Nephron progenitor cell (in vitro differentiated cells): ENCODE measurements at regions not wholly inside any gene's neighbourhood (a gene's known extent, or its start where the extent isn't known, plus 50 kb on each side); places are given as distances from the start of the nearest gene placed in this dataset.

ENCODE experiments used
- DNase-seq: peaks from one replicate; pipeline ENCODE4 v3.0.0; 2021
- H3K27ac Mint-ChIP-seq: 2 replicates; pipeline ENCODE4 v1.8.0; 2021; ENCODE audit warnings: mild to moderate bottlenecking, moderate library complexity, mixed read lengths
- H3K27me3 Mint-ChIP-seq: 2 replicates; pipeline ENCODE4 v1.8.0; 2021; ENCODE audit warnings: mild to moderate bottlenecking, low read depth, mixed read lengths; ENCODE audit not compliant: poor library complexity
- H3K36me3 Mint-ChIP-seq: 2 replicates; pipeline ENCODE4 v1.8.0; 2021; ENCODE audit warnings: low read depth, mixed read lengths
- H3K4me1 Mint-ChIP-seq: 2 replicates; pipeline ENCODE4 v1.8.0; 2021; ENCODE audit warnings: mixed read lengths
- H3K4me3 Mint-ChIP-seq: 2 replicates; pipeline ENCODE4 v1.8.0; 2021; ENCODE audit warnings: mild to moderate bottlenecking, moderate library complexity, mixed read lengths
- H3K9me3 Mint-ChIP-seq: 2 replicates; pipeline ENCODE4 v1.8.0; 2021; ENCODE audit warnings: mild to moderate bottlenecking, moderate library complexity, mixed read lengths
- TF ChIP-seq, protein P1 (sequence below): fragments of 200-600 bp; sonication (generic); IDR thresholded peaks from 2 replicates; pipeline ENCODE4 v1.5.0; 2021; ENCODE audit warnings: antibody characterized with exemption

- H3K27me3 Mint-ChIP-seq, result peaks cover 3% of the 10 kb centered on the region
- DNase-seq, result peak; percentile 13
- TF ChIP-seq, protein P1, sequence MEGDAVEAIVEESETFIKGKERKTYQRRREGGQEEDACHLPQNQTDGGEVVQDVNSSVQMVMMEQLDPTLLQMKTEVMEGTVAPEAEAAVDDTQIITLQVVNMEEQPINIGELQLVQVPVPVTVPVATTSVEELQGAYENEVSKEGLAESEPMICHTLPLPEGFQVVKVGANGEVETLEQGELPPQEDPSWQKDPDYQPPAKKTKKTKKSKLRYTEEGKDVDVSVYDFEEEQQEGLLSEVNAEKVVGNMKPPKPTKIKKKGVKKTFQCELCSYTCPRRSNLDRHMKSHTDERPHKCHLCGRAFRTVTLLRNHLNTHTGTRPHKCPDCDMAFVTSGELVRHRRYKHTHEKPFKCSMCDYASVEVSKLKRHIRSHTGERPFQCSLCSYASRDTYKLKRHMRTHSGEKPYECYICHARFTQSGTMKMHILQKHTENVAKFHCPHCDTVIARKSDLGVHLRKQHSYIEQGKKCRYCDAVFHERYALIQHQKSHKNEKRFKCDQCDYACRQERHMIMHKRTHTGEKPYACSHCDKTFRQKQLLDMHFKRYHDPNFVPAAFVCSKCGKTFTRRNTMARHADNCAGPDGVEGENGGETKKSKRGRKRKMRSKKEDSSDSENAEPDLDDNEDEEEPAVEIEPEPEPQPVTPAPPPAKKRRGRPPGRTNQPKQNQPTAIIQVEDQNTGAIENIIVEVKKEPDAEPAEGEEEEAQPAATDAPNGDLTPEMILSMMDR, result no peak
- peaks cover 22% of the 10 kb centered on the region for H3K4me1 Mint-ChIP-seq
- H3K4me3 Mint-ChIP-seq, result no peak overlapping the region
- no peaks in the 10 kb centered on the region for H3K36me3 Mint-ChIP-seq
- no peaks in the 10 kb centered on the region for H3K9me3 Mint-ChIP-seq
- no peak overlapping the region for H3K27ac Mint-ChIP-seq
Measured at GRCh38 chr13:37995092-37995491, 125.5 kb upstream of the TRPC4 start.

- DNase-seq, result no peak
- no peak overlapping the region for H3K4me3 Mint-ChIP-seq
- H3K4me1 Mint-ChIP-seq, result no peaks in the 10 kb centered on the region
- TF ChIP-seq, protein P1, result no peak
- H3K27ac Mint-ChIP-seq, result no peak overlapping the region
- H3K9me3 Mint-ChIP-seq, result no peaks in the 10 kb centered on the region
- H3K27me3 Mint-ChIP-seq, result peaks cover 3% of the 10 kb centered on the region
- no peaks in the 10 kb centered on the region for H3K36me3 Mint-ChIP-seq
Measured at GRCh38 chr13:37986811-37987210, 117.2 kb upstream of the TRPC4 start.

- DNase-seq, result no peak
- no peak overlapping the region for H3K27ac Mint-ChIP-seq
- H3K27me3 Mint-ChIP-seq, result peaks cover 3% of the 10 kb centered on the region
- no peaks in the 10 kb centered on the region for H3K4me1 Mint-ChIP-seq
- no peak overlapping the region for H3K4me3 Mint-ChIP-seq
- no peaks in the 10 kb centered on the region for H3K9me3 Mint-ChIP-seq
- TF ChIP-seq, protein P1, result no peak
- H3K36me3 Mint-ChIP-seq, result no peaks in the 10 kb centered on the region
Measured at GRCh38 chr13:37985281-37985680, 115.7 kb upstream of the TRPC4 start.

- H3K4me1 Mint-ChIP-seq, result no peaks in the 10 kb centered on the region
- H3K9me3 Mint-ChIP-seq, result no peaks in the 10 kb centered on the region
- H3K36me3 Mint-ChIP-seq, result no peaks in the 10 kb centered on the region
- TF ChIP-seq, protein P1, result peak; percentile 19
- no peak for DNase-seq
- H3K27ac Mint-ChIP-seq, result no peak overlapping the region
- H3K27me3 Mint-ChIP-seq, result peaks cover 3% of the 10 kb centered on the region
- H3K4me3 Mint-ChIP-seq, result no peak overlapping the region
Measured at GRCh38 chr13:37984357-37984756, 114.8 kb upstream of the TRPC4 start.

DNA sequence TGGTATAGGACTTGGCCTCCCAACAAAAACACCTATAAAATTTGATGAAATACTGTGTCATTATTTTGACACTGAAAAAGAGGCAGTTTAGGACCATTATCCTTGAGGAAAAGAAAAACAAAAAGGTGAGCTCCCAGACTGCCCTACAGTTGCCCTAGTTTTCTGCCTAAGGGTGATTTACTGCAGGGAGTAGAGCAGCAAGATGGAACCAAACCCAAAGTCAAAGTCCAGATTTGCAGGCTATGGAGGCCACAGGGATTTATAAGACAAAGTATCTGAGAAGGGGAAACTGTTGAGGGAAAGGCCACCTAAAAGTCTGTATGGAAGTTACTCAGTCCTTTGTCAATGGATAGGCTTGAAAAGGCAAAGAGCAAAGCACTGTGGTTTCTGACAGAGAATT is 112.4 kb upstream of the TRPC4 start:
- no peaks in the 10 kb centered on the region for H3K27me3 Mint-ChIP-seq
- no peaks in the 10 kb centered on the region for H3K36me3 Mint-ChIP-seq
- H3K27ac Mint-ChIP-seq, result no peak overlapping the region
- no peaks in the 10 kb centered on the region for H3K4me1 Mint-ChIP-seq
- H3K9me3 Mint-ChIP-seq, result no peaks in the 10 kb centered on the region
- H3K4me3 Mint-ChIP-seq, result no peak overlapping the region
- TF ChIP-seq, protein P1, result no peak
- no peak for DNase-seq

DNA sequence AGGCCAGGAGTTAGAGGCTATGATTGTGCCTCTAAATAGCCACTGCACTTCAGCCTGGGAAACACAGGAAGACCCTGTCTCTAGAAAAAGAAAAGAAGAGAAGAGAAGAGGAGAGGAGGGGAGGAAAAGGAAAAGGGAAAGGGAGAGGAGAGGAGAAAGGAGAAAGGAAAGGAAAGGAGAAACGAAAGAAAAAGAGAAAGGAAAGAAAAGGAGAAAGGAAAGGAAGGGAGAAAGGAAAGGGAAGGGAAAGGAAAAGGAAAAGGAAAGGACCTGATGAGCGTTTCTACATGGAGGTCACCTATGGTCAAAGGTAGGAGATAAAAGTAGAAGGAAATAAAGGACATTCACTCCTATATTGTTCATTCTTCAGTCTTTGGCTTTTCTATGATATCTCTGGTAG is 109.1 kb upstream of the TRPC4 start:
- TF ChIP-seq, protein P1, result no peak
- no peaks in the 10 kb centered on the region for H3K36me3 Mint-ChIP-seq
- H3K4me3 Mint-ChIP-seq, result no peak overlapping the region
- DNase-seq, result no peak
- H3K27me3 Mint-ChIP-seq, result no peaks in the 10 kb centered on the region
- H3K9me3 Mint-ChIP-seq, result no peaks in the 10 kb centered on the region
- H3K4me1 Mint-ChIP-seq, result no peaks in the 10 kb centered on the region
- H3K27ac Mint-ChIP-seq, result no peak overlapping the region
